LoVo (cell line): ENCODE measurements at regions not wholly inside any gene's neighbourhood (a gene's known extent, or its start where the extent isn't known, plus 50 kb on each side); places are given as distances from the start of the nearest gene placed in this dataset.
"Not testable (repeated sequence)": the region's sequence is repeated elsewhere in the genome, so short reads cannot be mapped to it uniquely, and the experiment has no call there.

Source experiments
- DNase-seq: peaks from one replicate; pipeline ENCODE4 v3.0.0-alpha.2; 2016; ENCODE audit warnings: low spot score

GRCh38 chr16:52104993-52105392, 441.9 kb downstream of the TOX3 start:
- not testable (repeated sequence) for DNase-seq

GRCh38 chr16:52103791-52104190, 443.2 kb downstream of the TOX3 start:
- no peak for DNase-seq

GRCh38 chr16:52101246-52101645, 445.7 kb downstream of the TOX3 start:
- no peak for DNase-seq

- DNase-seq, result no peak
These were observed 447.6 kb downstream of the TOX3 start for GRCh38 chr16:52099382-52099781.

GRCh38 chr16:52095471-52095870, 451.5 kb downstream of the TOX3 start:
- no peak for DNase-seq

GRCh38 chr16:52092126-52092525, 454.8 kb downstream of the TOX3 start:
- DNase-seq, result no peak

GRCh38 chr16:52090080-52090479, 456.9 kb downstream of the TOX3 start:
- DNase-seq, result no peak

- DNase-seq, result no peak
These were observed 457.5 kb downstream of the TOX3 start for GRCh38 chr16:52089476-52089875.

GRCh38 chr16:52086901-52087300, 460.0 kb downstream of the TOX3 start:
- DNase-seq, result no peak

GRCh38 chr16:52078716-52079655, 468.0 kb downstream of the TOX3 start:
- no peak for DNase-seq

- no peak for DNase-seq
These were observed 469.3 kb downstream of the TOX3 start for GRCh38 chr16:52077607-52078006.

- no peak for DNase-seq
These were observed 470.1 kb downstream of the TOX3 start for GRCh38 chr16:52076801-52077201.

- DNase-seq, result no peak
These were observed 470.6 kb downstream of the TOX3 start for GRCh38 chr16:52076332-52076731.

- DNase-seq, result no peak
These were observed 472.8 kb downstream of the TOX3 start for GRCh38 chr16:52074133-52074532.

GRCh38 chr16:52073024-52073423, 473.9 kb downstream of the TOX3 start:
- DNase-seq, result no peak

- no peak for DNase-seq
These were observed 475.8 kb downstream of the TOX3 start for GRCh38 chr16:52071101-52071500.

GRCh38 chr16:52070341-52071057, 476.4 kb downstream of the TOX3 start:
- no peak for DNase-seq

- DNase-seq, result no peak
These were observed 477.1 kb downstream of the TOX3 start for GRCh38 chr16:52069866-52070265.

GRCh38 chr16:52068447-52069074, 478.4 kb downstream of the TOX3 start:
- no peak for DNase-seq

- DNase-seq, result no peak
These were observed 480.0 kb downstream of the TOX3 start for GRCh38 chr16:52066962-52067361.

GRCh38 chr16:52056259-52056658, 490.7 kb downstream of the TOX3 start:
- no peak for DNase-seq

GRCh38 chr16:52055381-52055780, 491.6 kb downstream of the TOX3 start:
- DNase-seq, result no peak

- no peak for DNase-seq
These were observed 492.6 kb downstream of the TOX3 start for GRCh38 chr16:52054326-52054725.
